Calu3 (cell line): ENCODE measurements at regions not wholly inside any gene's neighbourhood (a gene's known extent, or its start where the extent isn't known, plus 50 kb on each side); places are given as distances from the start of the nearest gene placed in this dataset.

ENCODE experiments used
- BruUV-seq: library from RNA; stranded (reverse); fragments of 400-500 nt; replicated peaks from 2 replicates; lab custom pipeline; 2021; lab: Mats Ljungman, UMichigan
- CTCF ChIA-PET: fragments of 300-600 bp; sonication (Branson Sonifier 250); formaldehyde crosslinking; loops from one replicate; lab custom pipeline; 2022; ENCODE audit warnings: antibody characterized with exemption; lab: Charles Lee
- DNase-seq: peaks from one replicate; pipeline ENCODE4 v3.0.0; 2022
- H3K27ac Mint-ChIP-seq: one replicate; pipeline ENCODE4 v1.8.0; 2022; ENCODE audit warnings: mixed read lengths; ENCODE audit not compliant: unreplicated experiment
- H3K27me3 Mint-ChIP-seq: one replicate; pipeline ENCODE4 v1.8.0; 2022; ENCODE audit warnings: mixed read lengths; ENCODE audit not compliant: unreplicated experiment
- H3K36me3 Mint-ChIP-seq: one replicate; pipeline ENCODE4 v1.8.0; 2022; ENCODE audit warnings: mild to moderate bottlenecking, moderate library complexity, mixed read lengths; ENCODE audit not compliant: insufficient read depth, unreplicated experiment
- H3K4me1 Mint-ChIP-seq: one replicate; pipeline ENCODE4 v1.8.0; 2022; ENCODE audit warnings: mild to moderate bottlenecking, low read depth, mixed read lengths; ENCODE audit not compliant: unreplicated experiment
- H3K4me3 Mint-ChIP-seq: one replicate; pipeline ENCODE4 v1.8.0; 2022; ENCODE audit warnings: mild to moderate bottlenecking, low read depth, moderate library complexity, mixed read lengths; ENCODE audit not compliant: unreplicated experiment
- H3K9me3 Mint-ChIP-seq: one replicate; pipeline ENCODE4 v1.8.0; 2022; ENCODE audit warnings: low read depth, mixed read lengths; ENCODE audit not compliant: unreplicated experiment
- CTCF ChIP-seq: fragments of 200-600 bp; IDR thresholded peaks from one replicate; pipeline ENCODE4 v1.8.0; 2022; ENCODE audit warnings: antibody characterized with exemption; ENCODE audit not compliant: unreplicated experiment
- intact Hi-C: fragments of 100-400 bp; cut with micrococcal nuclease; formaldehyde crosslinking; loops from one replicate; pipeline ENCODE4 v1.10.0; 2022; ENCODE audit not compliant: unreplicated experiment

GRCh38 chr10:1882728-1883127, 145.4 kb upstream of the ADARB2 start:
- H3K27ac Mint-ChIP-seq: no peak overlapping the region
- CTCF ChIA-PET: no interaction called here
- no peak for DNase-seq
- H3K4me3 Mint-ChIP-seq: no peak overlapping the region
- intact Hi-C loops: no loop called here
- no peaks in the 10 kb centered on the region for H3K36me3 Mint-ChIP-seq
- H3K4me1 Mint-ChIP-seq: no peaks in the 10 kb centered on the region
- H3K27me3 Mint-ChIP-seq: no peaks in the 10 kb centered on the region
- TF ChIP-seq CTCF: no peak
- no TSS peak for BruUV-seq
- H3K9me3 Mint-ChIP-seq: peaks cover 19% of the 10 kb centered on the region

GRCh38 chr10:1882180-1882579, 144.9 kb upstream of the ADARB2 start:
- H3K9me3 Mint-ChIP-seq: peaks cover 19% of the 10 kb centered on the region

GRCh38 chr10:1881636-1882035, 144.3 kb upstream of the ADARB2 start:
- Mint-ChIP-seq H3K27me3 (no peaks in the 10 kb centered on the region), H3K9me3 (peaks cover 19% of the 10 kb centered on the region), H3K4me1 (no peaks in the 10 kb centered on the region), H3K36me3 (no peaks in the 10 kb centered on the region), H3K27ac (no peak overlapping the region), H3K4me3 (no peak overlapping the region)
- TF ChIP-seq CTCF: no peak
- DNase-seq: no peak
- BruUV-seq: no TSS peak
- intact Hi-C loops: no loop called here
- CTCF ChIA-PET: no interaction called here

More at GRCh38 chr10:1882180-1882579, 144.9 kb upstream of the ADARB2 start:
- no peaks in the 10 kb centered on the region for H3K4me1 Mint-ChIP-seq
- H3K27ac Mint-ChIP-seq: no peak overlapping the region
- intact Hi-C loops: no loop called here
- no peaks in the 10 kb centered on the region for H3K36me3 Mint-ChIP-seq
- no TSS peak for BruUV-seq
- no peaks in the 10 kb centered on the region for H3K27me3 Mint-ChIP-seq
- no peak overlapping the region for H3K4me3 Mint-ChIP-seq
- no peak for TF ChIP-seq CTCF
- CTCF ChIA-PET: no interaction called here
- DNase-seq: no peak

GRCh38 chr10:1874533-1874932, 137.2 kb upstream of the ADARB2 start:
- DNase-seq: no peak
- Mint-ChIP-seq H3K4me1 (no peaks in the 10 kb centered on the region), H3K27me3 (no peaks in the 10 kb centered on the region), H3K27ac (no peak overlapping the region), H3K9me3 (peaks cover 18% of the 10 kb centered on the region), H3K4me3 (no peak overlapping the region), H3K36me3 (no peaks in the 10 kb centered on the region)
- TF ChIP-seq CTCF: no peak
- no TSS peak for BruUV-seq
- CTCF ChIA-PET: no interaction called here
- intact Hi-C loops: no loop called here
